ENCODE measurements at regions not wholly inside any gene's neighbourhood (a gene's known extent, or its start where the extent isn't known, plus 50 kb on each side); places are given as distances from the start of the nearest gene placed in this dataset.
"Not testable (repeated sequence)": the region's sequence is repeated elsewhere in the genome, so short reads cannot be mapped to it uniquely, and the experiment has no call there.

DNA sequence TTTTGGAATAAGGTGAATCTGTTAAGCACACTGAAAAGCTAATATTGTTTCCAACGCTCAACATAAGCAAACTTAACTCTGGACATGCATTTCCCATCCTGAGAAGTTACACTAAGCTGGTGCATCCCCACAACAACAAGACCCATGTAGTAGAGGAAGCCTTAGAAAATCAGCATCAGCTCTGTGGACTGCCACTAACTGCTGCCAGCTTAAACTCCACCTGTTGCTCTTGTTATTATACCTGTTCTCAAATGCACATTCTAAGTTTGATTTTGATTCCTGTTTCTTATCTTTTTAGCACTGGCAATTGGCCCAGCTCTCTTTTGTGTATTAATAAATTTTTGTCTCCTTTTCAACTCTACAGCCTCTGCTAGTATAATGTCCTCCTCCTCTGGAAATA is 924.8 kb downstream of the DNAH5 start:
- DNase-seq, result no peak

DNA sequence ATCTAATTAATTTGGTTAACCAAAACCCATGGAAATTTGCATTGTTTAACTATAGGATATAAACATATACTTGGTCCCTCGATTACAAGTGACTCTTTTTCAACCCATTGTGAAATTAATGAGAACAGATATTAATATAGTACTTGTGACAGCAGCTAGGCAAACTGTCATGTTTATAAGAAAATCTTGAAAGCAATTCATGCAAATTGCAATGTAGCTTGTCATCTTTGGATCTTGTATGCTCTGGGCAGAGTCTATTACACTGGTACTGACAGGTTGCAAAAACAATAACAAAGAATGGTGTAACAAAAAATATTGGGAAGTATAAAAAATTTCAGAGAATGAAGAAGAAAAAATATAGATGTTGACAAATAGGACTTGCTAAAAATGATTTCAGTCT is 941.0 kb downstream of the DNAH5 start:
- no peak for DNase-seq

DNA sequence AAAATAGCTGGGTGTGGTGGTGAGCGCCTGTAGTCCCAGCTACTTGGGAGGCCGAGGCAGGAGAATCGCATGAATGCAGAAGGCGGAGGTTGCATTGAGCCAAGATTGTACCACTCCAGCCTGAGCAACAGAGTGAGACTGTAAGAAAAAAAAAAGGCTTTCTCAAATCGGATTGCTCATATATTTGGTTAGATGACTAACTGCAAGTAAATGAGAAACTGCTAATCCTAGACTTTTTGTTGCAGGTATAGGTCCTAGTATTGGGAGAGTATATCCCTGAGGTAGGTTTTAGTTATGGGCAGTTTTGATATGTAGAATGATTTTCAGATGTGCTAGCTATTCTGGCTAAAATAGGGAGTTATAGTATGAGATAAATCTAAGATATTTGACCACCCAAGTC is 944.8 kb downstream of the DNAH5 start:
- no peak for DNase-seq

GRCh38 chr5:12985142-12985541 is 959.3 kb downstream of the DNAH5 start:
- DNase-seq, result no peak

DNA sequence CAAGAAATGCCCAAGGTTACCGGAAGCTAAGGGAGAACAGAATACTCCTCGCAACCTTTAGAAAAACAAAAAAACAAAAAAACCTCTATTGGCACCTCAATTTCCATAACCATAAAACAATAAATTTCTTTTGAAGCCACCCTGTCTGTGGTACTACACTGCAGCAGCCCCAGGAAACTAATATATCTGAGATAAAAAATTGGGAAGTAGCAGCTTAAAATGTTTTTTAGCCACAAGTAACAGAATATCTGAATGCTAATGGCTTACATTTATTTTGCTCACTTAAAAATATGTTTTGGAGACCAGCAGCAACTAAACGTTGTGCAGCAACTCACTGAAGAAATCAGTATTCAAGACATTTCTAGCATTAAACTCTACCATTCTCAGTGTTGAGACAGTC is 969.6 kb downstream of the DNAH5 start:
- DNase-seq, result no peak

DNA sequence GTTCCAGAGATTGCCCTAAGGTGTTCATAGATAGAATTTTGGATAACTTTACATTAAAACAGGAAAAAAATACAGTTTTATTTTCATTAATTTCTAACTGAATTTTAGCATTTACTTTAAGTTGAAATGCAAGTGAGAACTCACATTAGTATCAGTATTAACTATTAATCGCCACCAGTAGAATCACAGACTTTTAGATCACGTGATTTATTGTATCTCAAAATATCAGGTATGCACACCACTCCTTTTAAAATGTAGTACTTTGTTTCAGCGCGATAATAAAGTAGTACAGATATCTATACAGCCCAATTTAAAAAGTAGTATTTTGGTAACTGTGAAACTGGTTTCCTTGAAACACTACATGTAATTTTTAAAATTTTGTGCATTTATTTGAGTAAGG is 978.7 kb downstream of the DNAH5 start:
- no peak for DNase-seq

DNA sequence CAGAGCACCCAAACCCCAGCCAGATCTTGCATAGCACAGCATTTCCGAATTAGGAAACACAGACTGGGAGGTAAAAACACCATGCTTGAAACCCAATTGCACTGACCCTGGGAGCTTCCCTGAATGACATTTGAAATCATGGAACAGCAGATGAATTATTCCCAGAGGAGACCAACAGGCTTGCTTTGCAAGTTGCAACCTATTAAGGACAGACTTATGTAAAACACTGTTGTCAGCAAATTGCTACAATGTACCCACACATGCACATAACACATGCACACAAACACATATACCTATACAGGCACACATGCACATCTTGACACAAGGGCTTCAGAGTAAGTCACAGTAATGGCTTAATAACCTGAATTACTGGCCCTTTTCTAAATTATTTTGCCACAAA is 984.8 kb downstream of the DNAH5 start:
- no peak for DNase-seq

DNA sequence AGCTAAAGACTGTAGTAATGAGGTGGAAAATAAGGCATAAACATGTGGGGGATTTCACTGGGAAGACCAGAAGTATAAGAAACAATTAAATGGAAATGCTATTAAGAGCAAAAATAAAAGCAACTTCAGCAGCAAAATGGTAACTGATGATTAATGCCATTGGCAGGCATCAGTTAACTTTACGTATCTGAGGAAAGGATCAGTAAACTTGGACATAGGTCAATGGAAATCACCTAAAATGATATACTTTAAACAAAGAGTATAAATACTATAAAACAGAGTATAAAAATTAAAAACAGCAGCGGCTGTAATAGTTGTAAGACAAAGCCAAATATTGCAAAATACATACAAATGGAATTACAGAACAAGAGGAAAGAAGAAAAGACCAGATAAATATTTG is 992.1 kb downstream of the DNAH5 start:
- no peak for DNase-seq

- DNase-seq, result no peak
These were observed 992.6 kb downstream of the DNAH5 start for GRCh38 chr5:12951846-12952245.

- no peak for DNase-seq
These were observed 997.1 kb downstream of the DNAH5 start for GRCh38 chr5:12947379-12947778.

DNA sequence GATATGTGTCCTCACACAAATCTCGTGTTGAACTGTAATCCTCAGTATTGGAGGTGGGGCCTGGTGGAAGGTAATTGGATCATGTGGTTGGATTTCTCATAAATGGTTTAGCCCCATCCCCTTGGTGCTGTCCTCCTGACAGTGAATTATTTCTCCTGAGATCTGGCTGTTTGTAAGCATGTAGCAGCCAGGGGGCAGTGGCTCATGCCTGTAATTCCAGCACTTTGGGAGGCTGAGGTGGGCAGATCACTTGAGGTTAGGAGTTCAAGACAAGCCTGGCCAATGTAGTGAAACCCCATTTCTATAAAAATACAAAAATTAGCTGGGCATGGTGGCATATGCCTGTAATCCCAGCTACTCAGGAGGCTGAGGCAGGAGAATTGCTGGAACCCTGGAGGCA is 999.0 kb downstream of the DNAH5 start:
- not testable (repeated sequence) for DNase-seq

- DNase-seq, result no peak
These were observed 1008.3 kb downstream of the DNAH5 start for GRCh38 chr5:12936221-12936620.

- no peak for DNase-seq
These were observed 1009.8 kb downstream of the DNAH5 start for GRCh38 chr5:12934722-12935121.

DNA sequence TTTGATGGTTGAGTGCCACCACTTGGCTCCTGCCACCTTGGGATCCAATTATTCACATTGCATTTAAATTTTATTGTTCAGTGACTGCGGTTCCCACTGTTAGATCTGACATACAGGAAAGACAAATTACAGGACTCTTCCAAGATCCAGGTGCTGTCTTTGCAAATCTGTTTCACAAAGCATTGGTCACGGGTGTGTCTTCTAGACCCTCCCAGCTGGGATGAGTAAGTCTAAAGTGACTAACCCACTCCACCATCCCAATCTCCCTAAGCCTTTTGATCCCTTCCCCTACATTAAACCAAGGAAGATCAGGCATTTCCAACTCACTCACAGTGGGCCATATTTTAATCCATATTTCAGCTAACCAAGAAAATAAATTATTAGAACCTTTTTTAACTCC is 1016.3 kb upstream of the CTNND2 start:
- DNase-seq, result no peak

DNA sequence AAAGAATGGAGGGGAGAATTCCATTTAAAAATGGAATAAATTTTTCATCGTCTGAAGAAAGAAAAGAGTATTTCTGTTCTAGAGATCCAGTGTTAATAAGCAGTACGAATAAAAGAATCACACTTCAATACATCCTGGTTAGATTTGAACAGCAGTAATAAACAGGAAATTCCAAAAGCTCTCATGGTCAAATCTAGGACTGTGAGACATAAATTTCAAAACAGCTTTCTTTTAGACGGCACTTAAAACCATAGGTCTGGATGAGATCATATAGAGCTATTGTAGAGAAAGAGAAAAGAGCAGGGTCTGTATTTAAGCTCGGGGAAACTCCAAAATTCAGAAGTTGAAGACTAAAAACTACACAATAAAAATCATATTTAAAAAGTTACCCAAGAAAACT is 1006.9 kb upstream of the CTNND2 start:
- DNase-seq, result no peak

- DNase-seq, result no peak
These were observed 1006.4 kb upstream of the CTNND2 start for GRCh38 chr5:12910641-12911040.

DNA sequence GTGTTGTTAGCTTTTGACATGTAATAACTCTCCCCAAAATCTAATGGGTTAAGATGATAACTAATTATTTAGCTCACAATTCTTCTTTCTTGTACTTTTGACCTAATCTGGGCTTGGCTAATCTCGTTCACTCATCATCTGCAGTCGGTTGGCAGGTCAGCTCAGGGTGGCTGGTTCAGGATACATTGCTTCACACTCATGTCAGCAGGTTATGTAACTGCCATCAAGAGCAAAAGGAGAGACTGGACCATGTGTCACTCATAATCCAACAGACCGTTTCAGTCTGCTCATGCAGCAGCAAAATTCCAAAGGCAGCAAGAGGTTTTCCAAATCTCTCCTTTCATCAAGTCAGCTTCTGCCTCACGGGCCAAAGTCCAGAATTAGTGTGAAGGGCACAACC is 998.4 kb upstream of the CTNND2 start:
- DNase-seq, result no peak

- no peak for DNase-seq
These were observed 997.5 kb upstream of the CTNND2 start for GRCh38 chr5:12901696-12902095.

DNA sequence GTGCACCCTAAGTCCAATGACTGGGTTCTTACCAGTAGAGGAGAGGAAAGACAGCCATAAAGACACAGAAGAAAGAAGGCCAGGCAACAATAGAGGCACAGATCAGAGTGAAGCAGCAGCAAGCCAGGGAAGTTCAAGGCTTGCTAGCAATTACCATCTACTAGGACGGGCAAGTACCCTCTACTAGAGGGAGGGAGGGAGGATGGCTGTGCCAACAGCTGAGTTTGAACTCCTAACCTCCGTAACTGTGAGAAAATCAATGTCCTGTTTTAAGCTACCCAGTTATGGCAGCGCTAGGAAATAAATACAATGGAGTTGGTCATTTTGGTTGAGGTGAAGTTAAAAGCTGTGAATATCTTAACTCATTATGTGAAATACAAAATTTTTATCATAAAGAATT is 991.8 kb upstream of the CTNND2 start:
- DNase-seq, result no peak

DNA sequence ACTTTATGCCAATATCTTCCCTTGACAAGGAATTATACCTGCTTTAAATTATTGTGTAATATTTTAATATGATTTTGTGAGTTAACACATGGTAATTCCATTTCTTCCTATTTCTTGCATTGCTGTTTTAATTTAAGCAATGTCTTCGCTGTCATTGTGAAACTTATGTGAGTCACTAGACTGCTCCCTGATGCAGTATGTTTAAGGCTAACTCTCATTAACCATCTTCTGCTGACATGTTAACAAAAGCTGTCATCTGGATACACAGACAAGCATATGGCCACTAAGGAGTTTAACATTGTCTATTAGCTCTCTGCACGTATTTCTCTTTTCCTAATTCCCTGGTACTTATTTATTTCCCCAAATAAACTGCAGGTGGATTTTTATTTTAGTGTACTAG is 980.8 kb upstream of the CTNND2 start:
- DNase-seq, result no peak

GRCh38 chr5:12883395-12883794 is 979.1 kb upstream of the CTNND2 start:
- DNase-seq, result no peak

GRCh38 chr5:12876541-12877298 is 972.5 kb upstream of the CTNND2 start:
- DNase-seq, result no peak

DNA sequence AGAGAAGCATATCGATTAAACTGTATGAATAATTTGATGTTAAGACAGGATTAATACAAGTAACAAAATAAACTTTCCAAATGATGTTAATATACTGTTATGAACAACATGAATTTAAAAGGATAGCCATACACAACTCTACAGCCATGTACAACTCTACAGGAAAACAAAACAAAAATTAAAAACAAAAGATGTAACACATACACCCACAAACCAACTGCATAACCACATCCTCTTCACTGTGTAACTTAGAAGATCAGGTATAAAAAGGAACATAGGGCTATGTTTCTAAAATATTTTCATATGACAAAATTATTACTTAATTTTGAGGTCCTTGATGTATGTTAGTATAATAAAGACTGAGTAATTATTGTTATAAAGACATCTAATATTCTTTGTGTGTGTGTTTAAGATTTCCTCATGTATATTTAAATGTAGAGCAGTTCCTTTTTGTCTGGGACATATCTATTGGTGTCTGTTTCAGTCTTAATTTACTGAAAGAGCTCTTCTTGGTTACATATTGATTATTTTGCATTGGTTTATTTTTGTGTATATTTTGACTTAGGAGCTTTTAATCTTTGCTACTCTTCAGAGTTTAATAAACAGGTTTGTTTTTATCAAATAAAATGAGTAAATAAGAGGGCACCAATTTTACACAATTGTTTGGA is 966.8 kb upstream of the CTNND2 start:
- no peak for DNase-seq

- no peak for DNase-seq
These were observed 961.3 kb upstream of the CTNND2 start for GRCh38 chr5:12865529-12865928.

Measured in activated gamma-delta T cell (primary cell).